GM19025 (cell line): ENCODE measurements at regions not wholly inside any gene's neighbourhood (a gene's known extent, or its start where the extent isn't known, plus 50 kb on each side); places are given as distances from the start of the nearest gene placed in this dataset.
"Not testable (repeated sequence)": the region's sequence is repeated elsewhere in the genome, so short reads cannot be mapped to it uniquely, and the experiment has no call there.

Source experiments
- ATAC-seq: cut with Tn5 transposase; IDR thresholded peaks from one replicate; pipeline ENCODE4 v1.9.1; 2021; ENCODE audit warnings: mild to moderate bottlenecking, low read depth, moderate library complexity; ENCODE audit not compliant: unreplicated experiment

GRCh38 chr2:220695397-220696279, 876.5 kb downstream of the EPHA4 start:
- no peak for ATAC-seq

GRCh38 chr2:220696280-220696669, 875.8 kb downstream of the EPHA4 start:
- no peak for ATAC-seq

GRCh38 chr2:220697011-220697410, 875.1 kb downstream of the EPHA4 start:
- ATAC-seq = no peak

- ATAC-seq = no peak
Observed at GRCh38 chr2:220701115-220701514, 871.0 kb downstream of the EPHA4 start.

GRCh38 chr2:220703279-220703678, 868.8 kb downstream of the EPHA4 start:
- no peak for ATAC-seq

- no peak for ATAC-seq
Observed at GRCh38 chr2:220704081-220704480, 868.0 kb downstream of the EPHA4 start.

GRCh38 chr2:220704810-220705209, 867.3 kb downstream of the EPHA4 start:
- no peak for ATAC-seq

GRCh38 chr2:220705678-220706077, 866.4 kb downstream of the EPHA4 start:
- ATAC-seq = no peak

GRCh38 chr2:220707261-220707660, 864.8 kb downstream of the EPHA4 start:
- no peak for ATAC-seq

GRCh38 chr2:220708366-220708765, 863.7 kb downstream of the EPHA4 start:
- no peak for ATAC-seq

- no peak for ATAC-seq
Observed at GRCh38 chr2:220717283-220717682, 854.8 kb downstream of the EPHA4 start.

- no peak for ATAC-seq
Observed at GRCh38 chr2:220736778-220737177, 835.3 kb downstream of the EPHA4 start.

- ATAC-seq = no peak
Observed at GRCh38 chr2:220743203-220743602, 828.9 kb downstream of the EPHA4 start.

- no peak for ATAC-seq
Observed at GRCh38 chr2:220744861-220745260, 827.2 kb downstream of the EPHA4 start.

GRCh38 chr2:220745682-220746081, 826.4 kb downstream of the EPHA4 start:
- ATAC-seq = no peak

- ATAC-seq = no peak
Observed at GRCh38 chr2:220747736-220748135, 824.4 kb downstream of the EPHA4 start.

GRCh38 chr2:220748875-220749479, 823.1 kb downstream of the EPHA4 start:
- ATAC-seq = no peak

GRCh38 chr2:220753486-220753885, 818.6 kb downstream of the EPHA4 start:
- no peak for ATAC-seq

- no peak for ATAC-seq
Observed at GRCh38 chr2:220756653-220757052, 815.5 kb downstream of the EPHA4 start.

GRCh38 chr2:220758376-220758775, 813.7 kb downstream of the EPHA4 start:
- not testable (repeated sequence) for ATAC-seq

- no peak for ATAC-seq
Observed at GRCh38 chr2:220764171-220764570, 807.9 kb downstream of the EPHA4 start.
